HFFc6 (cell line): ENCODE measurements at regions not wholly inside any gene's neighbourhood (a gene's known extent, or its start where the extent isn't known, plus 50 kb on each side); places are given as distances from the start of the nearest gene placed in this dataset.

Experiments used
- DNase-seq: peaks from one replicate; pipeline ENCODE4 v3.0.0-alpha.2; 2018
- H3K27ac Mint-ChIP-seq: 2 replicates; pipeline ENCODE4 v1.8.0; 2020; ENCODE audit warnings: mild to moderate bottlenecking, mixed read lengths
- H3K27me3 Mint-ChIP-seq: 2 replicates; pipeline ENCODE4 v1.8.0; 2021; ENCODE audit warnings: mild to moderate bottlenecking, moderate library complexity, mixed read lengths; ENCODE audit not compliant: insufficient read depth
- H3K36me3 Mint-ChIP-seq: 2 replicates; pipeline ENCODE4 v1.8.0; 2021; ENCODE audit warnings: low read depth, mixed read lengths
- H3K4me1 Mint-ChIP-seq: 2 replicates; pipeline ENCODE4 v1.8.0; 2020; ENCODE audit warnings: low read depth, mixed read lengths
- H3K4me3 Mint-ChIP-seq: 2 replicates; pipeline ENCODE4 v1.8.0; 2020; ENCODE audit warnings: mild to moderate bottlenecking, moderate library complexity, mixed read lengths
- H3K9me3 Mint-ChIP-seq: 2 replicates; pipeline ENCODE4 v1.8.0; 2020; ENCODE audit warnings: mild to moderate bottlenecking, mixed read lengths
- TF ChIP-seq, protein P1 (sequence below): fragments of 200-600 bp; sonication (generic); IDR thresholded peaks from 2 replicates; pipeline ENCODE4 v1.5.0; 2021; ENCODE audit warnings: antibody characterized with exemption, mild to moderate bottlenecking

DNA sequence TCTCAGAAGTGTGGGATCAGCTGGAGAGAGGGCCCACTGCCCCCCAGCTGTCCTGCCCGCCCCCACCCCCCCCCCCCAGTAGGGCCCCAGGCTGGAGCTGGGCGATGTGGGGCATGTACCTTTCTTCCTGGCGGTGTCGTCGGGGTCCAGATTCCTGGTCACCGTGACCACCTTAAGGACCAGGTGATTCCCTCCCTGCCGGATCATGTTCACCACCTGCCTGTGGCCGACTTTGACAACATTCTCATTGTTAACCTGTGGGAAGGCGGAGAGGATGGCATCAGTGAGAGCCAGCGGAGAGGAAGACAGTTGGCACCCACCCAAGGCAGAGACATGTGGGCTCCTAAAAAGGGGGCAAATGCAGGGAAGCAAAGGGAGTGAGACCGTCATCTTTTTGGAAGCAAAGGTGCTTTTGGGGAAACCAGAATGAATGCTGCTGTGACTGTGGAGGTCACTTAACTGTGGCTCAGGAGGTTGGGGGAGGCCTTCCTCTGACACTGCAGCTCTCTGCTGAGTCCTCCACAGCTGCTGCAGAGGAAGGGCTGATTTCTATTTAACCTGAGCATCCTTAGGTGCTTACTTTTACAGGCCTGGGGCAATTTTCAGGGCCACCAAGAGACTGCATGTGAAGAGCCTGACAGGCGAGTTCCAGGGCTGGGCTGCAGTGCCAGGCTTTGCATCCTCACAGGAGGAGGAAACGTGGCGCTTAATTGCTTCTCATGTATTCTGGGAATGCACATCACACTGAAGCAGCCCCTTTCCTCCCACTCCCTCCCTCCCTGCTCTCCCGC is 104.5 kb downstream of the CTTN start:
- peaks cover 32% of the 10 kb centered on the region for H3K27me3 Mint-ChIP-seq
- DNase-seq, result no peak
- H3K4me3 Mint-ChIP-seq, result no peak overlapping the region
- no peaks in the 10 kb centered on the region for H3K36me3 Mint-ChIP-seq
- H3K4me1 Mint-ChIP-seq, result no peaks in the 10 kb centered on the region
- no peaks in the 10 kb centered on the region for H3K9me3 Mint-ChIP-seq
- TF ChIP-seq, protein P1, sequence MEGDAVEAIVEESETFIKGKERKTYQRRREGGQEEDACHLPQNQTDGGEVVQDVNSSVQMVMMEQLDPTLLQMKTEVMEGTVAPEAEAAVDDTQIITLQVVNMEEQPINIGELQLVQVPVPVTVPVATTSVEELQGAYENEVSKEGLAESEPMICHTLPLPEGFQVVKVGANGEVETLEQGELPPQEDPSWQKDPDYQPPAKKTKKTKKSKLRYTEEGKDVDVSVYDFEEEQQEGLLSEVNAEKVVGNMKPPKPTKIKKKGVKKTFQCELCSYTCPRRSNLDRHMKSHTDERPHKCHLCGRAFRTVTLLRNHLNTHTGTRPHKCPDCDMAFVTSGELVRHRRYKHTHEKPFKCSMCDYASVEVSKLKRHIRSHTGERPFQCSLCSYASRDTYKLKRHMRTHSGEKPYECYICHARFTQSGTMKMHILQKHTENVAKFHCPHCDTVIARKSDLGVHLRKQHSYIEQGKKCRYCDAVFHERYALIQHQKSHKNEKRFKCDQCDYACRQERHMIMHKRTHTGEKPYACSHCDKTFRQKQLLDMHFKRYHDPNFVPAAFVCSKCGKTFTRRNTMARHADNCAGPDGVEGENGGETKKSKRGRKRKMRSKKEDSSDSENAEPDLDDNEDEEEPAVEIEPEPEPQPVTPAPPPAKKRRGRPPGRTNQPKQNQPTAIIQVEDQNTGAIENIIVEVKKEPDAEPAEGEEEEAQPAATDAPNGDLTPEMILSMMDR, result no peak
- no peak overlapping the region for H3K27ac Mint-ChIP-seq

DNA sequence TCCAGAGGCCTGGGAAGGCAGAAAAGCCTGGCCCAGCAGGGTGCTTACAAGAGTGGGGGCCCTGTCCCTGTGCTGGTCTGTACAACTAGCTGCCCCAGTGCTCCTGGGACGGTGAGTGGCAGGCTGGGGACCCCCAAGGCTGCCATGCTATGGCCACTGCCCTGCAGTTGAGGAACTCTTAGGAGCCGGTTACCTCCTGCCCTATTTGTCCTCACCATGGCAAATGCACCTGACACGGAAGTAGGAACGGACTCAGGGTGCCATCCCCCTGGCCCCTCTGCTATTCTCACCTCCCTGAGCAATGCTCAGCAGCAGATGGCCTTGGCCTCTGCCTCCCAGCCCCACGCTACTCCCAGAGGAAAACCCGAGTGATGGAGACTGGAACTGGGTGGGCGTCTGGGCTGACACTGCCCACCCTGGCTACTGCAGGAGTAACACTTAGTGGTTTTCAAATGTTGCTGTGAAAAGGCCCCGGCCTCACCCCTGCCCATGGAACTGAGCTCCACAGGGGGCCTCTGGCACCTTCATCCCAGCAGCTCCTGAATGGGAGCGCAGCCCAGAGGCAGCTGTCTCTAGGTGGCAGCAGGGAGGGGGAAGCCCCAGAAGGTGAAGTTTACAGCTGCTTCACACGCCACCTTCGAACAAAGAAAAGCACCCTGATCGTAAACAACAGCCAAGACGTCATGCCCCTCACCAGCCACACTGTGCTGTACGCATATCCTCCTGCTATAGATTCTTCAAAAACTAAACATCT is 105.3 kb downstream of the CTTN start:
- no peak for DNase-seq
- H3K9me3 Mint-ChIP-seq, result no peaks in the 10 kb centered on the region
- no peak overlapping the region for H3K27ac Mint-ChIP-seq
- TF ChIP-seq, protein P1, result peak; percentile 15; the same call in 1 of the 2 replicates
- no peaks in the 10 kb centered on the region for H3K36me3 Mint-ChIP-seq
- no peak overlapping the region for H3K4me3 Mint-ChIP-seq
- no peaks in the 10 kb centered on the region for H3K4me1 Mint-ChIP-seq
- peaks cover 29% of the 10 kb centered on the region for H3K27me3 Mint-ChIP-seq

DNA sequence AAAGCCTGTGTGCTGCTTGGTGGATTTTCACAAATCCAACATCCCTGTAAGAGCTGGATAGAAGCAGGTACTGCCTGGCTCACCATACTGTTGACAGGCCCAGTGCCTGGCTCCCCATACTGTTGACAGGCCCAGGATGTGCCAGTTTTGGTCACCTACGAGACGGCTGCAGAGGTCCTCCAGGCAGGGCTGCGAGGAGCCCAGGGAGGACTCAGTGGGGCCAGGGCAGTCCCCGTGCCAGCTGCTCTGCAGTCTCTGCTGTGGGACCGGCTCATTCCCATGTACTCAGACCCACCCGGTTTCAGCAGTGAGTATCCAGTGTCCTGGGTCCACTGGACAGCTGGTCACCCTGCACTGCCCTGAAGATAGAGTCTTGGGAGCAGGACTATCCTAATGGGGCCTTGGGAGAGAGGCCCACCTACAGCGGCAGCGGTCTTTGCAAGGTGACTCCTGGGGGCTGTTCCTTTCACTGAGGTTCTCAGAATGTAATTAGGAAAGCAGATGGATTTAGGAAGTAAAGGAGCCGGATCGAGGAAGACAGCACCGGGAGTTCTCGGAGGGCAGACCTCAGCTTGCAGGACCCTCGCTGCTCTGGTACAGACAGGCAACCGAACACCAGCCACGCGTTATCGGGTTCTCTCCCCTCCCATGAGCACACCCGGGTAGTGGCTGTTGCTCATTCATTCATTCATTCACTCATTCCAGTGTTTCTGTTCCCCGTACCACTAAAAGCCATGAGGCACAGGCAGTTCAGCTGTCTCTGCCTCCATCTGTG is 106.1 kb downstream of the CTTN start:
- Mint-ChIP-seq H3K4me3 (no peak overlapping the region), H3K27ac (no peak overlapping the region), H3K27me3 (peaks cover 27% of the 10 kb centered on the region), H3K36me3 (no peaks in the 10 kb centered on the region), H3K9me3 (no peaks in the 10 kb centered on the region), H3K4me1 (no peaks in the 10 kb centered on the region)
- no peak for DNase-seq
- TF ChIP-seq, protein P1, result no peak

DNA sequence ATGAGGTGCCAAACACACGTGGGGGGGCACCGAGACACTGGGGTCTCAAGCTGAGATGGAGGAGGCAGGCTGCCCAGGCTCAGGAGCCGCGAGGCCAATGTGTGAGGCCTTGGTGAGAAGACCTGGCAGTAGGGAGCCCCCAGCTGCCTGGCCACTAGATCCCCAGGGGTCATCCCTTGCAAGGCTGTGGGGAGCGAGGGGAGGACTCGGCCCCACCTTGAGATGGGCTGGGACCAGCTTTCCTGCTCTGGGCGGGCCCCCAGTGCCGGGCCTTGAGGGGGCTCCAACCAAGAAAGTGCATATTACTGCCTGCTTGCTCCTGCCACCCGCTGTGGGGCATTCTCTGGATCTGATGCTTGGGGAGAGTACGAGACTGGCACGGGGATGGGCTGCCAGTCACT is 107.0 kb downstream of the CTTN start:
- DNase-seq, result no peak
- Mint-ChIP-seq H3K27me3 (peaks cover 24% of the 10 kb centered on the region), H3K9me3 (peaks cover under 1% of the 10 kb centered on the region; the same call in 1 of the 2 replicates), H3K4me3 (no peak overlapping the region), H3K36me3 (no peaks in the 10 kb centered on the region), H3K4me1 (no peaks in the 10 kb centered on the region), H3K27ac (no peak overlapping the region)
- TF ChIP-seq, protein P1, result no peak

DNA sequence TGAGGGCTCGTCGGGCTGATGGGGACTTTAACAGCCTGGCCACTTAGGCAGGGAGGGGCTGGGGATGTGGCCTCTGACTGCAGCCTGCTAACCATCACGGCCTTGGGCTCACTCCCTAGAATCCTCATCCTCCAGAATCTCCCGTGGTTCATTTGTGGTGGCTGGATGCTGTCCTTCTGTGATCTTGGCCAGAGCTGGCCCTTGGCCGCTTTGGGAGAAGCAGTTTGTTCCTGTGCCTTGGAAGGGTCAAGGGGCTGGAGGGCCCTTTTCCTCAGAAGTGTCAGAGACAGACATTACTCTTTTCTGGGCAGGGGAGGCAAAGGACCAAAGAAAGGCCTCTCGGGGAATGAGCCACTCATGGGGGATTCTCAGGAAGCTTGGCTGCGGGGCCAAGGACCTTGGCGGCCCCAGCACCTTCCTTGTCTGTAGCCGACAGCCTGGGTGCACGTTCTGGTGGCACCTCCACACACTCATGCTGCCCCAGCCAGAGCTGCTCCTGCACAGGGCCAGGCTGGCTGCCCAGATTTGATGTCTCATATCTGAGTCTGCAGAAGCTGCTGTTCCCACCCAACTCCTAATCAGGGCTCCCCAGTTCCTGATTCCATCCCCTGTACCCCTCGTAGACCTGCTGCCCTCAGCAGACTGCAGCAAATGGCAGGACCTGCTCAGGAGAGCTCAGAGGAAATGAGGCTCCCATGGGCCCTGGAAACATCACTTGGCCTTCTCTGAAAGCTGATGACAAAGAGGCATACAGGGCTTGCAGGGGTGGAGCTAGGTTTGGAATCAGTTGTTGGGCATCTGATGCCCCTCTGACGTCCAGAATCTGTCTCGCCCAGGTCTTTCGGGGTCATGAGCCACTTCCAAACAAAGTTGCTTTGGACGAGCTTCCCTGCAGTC is 107.7 kb downstream of the CTTN start:
- TF ChIP-seq, protein P1, result no peak
- H3K36me3 Mint-ChIP-seq, result no peaks in the 10 kb centered on the region
- H3K27ac Mint-ChIP-seq, result no peak overlapping the region
- peaks cover 24% of the 10 kb centered on the region for H3K27me3 Mint-ChIP-seq
- no peak overlapping the region for H3K4me3 Mint-ChIP-seq
- peaks cover 8% of the 10 kb centered on the region for H3K9me3 Mint-ChIP-seq
- no peaks in the 10 kb centered on the region for H3K4me1 Mint-ChIP-seq
- no peak for DNase-seq
